Immature natural killer cell (primary cell): ENCODE measurements at regions not wholly inside any gene's neighbourhood (a gene's known extent, or its start where the extent isn't known, plus 50 kb on each side); places are given as distances from the start of the nearest gene placed in this dataset.
"Not testable (repeated sequence)": the region's sequence is repeated elsewhere in the genome, so short reads cannot be mapped to it uniquely, and the experiment has no call there.

Experiments
- DNase-seq, 3 donors: peaks; one replicate each; pipeline ENCODE4 v3.0.0; 2022; ENCODE audit warnings: mixed read lengths in 1 of 3
- H3K27ac Mint-ChIP-seq, 6 donors: one replicate each; pipeline ENCODE4 v1.8.0; 2020; ENCODE audit warnings: mixed read lengths in 6 of 6, mild to moderate bottlenecking in 5 of 6, inconsistent platforms in 4 of 6, moderate library complexity in 3 of 6
- H3K27me3 Mint-ChIP-seq, 3 donors: one replicate each; pipeline ENCODE4 v1.8.0; 2020 to 2021; ENCODE audit warnings: low read depth in 3 of 3, mild to moderate bottlenecking in 3 of 3, mixed read lengths in 3 of 3, moderate library complexity in 3 of 3, inconsistent platforms in 1 of 3
- H3K36me3 Mint-ChIP-seq, 3 donors: one replicate each; pipeline ENCODE4 v1.8.0; 2020; ENCODE audit warnings: mixed read lengths in 3 of 3, inconsistent platforms in 2 of 3, mild to moderate bottlenecking in 2 of 3
- H3K4me1 Mint-ChIP-seq, 2 donors: one replicate each; pipeline ENCODE4 v1.8.0; 2020; ENCODE audit warnings: inconsistent platforms in 2 of 2, mild to moderate bottlenecking in 2 of 2, mixed read lengths in 2 of 2, moderate library complexity in 1 of 2
- H3K4me3 Mint-ChIP-seq, 5 donors: one replicate each; pipeline ENCODE4 v1.8.0; 2020; ENCODE audit warnings: mild to moderate bottlenecking in 5 of 5, mixed read lengths in 5 of 5, inconsistent platforms in 3 of 5, moderate library complexity in 3 of 5
- H3K9me3 Mint-ChIP-seq, 6 donors: one replicate each; pipeline ENCODE4 v1.8.0; 2020; ENCODE audit warnings: mild to moderate bottlenecking in 6 of 6, mixed read lengths in 6 of 6, inconsistent platforms in 4 of 6, moderate library complexity in 3 of 6

- H3K36me3 Mint-ChIP-seq: peaks cover 0 to 3% (median 0%) of the 10 kb centered on the region in 3 donors
- no peaks in the 10 kb centered on the region for H3K4me1 Mint-ChIP-seq
- no peak overlapping the region for H3K4me3 Mint-ChIP-seq
- H3K27ac Mint-ChIP-seq: no peak overlapping the region
- peaks cover 0 to 19% (median 13%) of the 10 kb centered on the region in 6 donors for H3K9me3 Mint-ChIP-seq
- H3K27me3 Mint-ChIP-seq: no peaks in the 10 kb centered on the region
- no peak for DNase-seq
Measured at GRCh38 chr13:86563308-86563707, 764.1 kb upstream of the SLITRK6 start.

DNA sequence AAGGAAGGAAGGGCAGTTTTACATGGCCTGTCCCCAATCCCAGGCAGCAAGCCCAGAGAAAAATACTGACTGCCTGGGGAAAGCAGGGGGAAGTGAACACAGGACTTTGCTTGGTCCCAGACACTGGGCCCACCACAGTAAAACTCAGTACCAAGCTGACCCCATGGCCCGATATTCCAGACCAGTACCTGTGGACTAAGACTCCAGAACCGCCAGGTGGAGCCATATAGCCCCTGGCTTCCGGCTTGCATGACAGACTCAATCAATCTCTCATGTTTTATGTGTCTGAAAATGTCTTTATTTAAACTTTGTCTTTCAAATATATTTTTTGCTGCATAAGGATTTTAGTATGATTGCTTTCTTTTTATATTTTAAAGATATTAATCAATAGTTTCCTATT lies 767.9 kb upstream of the SLITRK6 start:
- H3K4me1 Mint-ChIP-seq: no peaks in the 10 kb centered on the region
- H3K9me3 Mint-ChIP-seq: peaks cover under 1 to 22% (median 11%) of the 10 kb centered on the region in 6 donors
- no peak for DNase-seq
- no peak overlapping the region for H3K27ac Mint-ChIP-seq
- H3K27me3 Mint-ChIP-seq: no peaks in the 10 kb centered on the region
- H3K4me3 Mint-ChIP-seq: no peak overlapping the region
- H3K36me3 Mint-ChIP-seq: no peaks in the 10 kb centered on the region

DNA sequence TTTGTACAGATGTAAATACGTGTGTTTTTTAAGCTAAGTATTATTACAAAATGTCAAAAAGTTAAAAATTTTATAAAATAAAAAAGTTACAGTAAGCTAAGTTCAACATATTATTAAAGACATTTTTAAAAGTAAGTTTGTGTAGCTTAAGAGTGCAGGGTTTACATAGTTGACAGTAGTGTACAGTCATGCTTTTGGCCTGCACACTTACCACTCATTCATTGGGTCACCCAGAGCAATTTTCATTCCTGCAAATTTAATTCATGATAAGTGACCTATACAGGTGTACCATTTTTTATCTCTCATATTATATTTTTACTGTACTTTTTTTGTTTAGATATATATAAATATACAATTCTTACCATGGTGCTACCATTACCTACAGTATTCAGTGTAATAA lies 769.9 kb upstream of the SLITRK6 start:
- Mint-ChIP-seq H3K36me3 (no peaks in the 10 kb centered on the region), H3K9me3 (peaks cover 2 to 27% (median 8%) of the 10 kb centered on the region in 6 donors), H3K27ac (no peak overlapping the region), H3K4me3 (no peak overlapping the region), H3K27me3 (no peaks in the 10 kb centered on the region), H3K4me1 (no peaks in the 10 kb centered on the region)
- DNase-seq: no peak

DNA sequence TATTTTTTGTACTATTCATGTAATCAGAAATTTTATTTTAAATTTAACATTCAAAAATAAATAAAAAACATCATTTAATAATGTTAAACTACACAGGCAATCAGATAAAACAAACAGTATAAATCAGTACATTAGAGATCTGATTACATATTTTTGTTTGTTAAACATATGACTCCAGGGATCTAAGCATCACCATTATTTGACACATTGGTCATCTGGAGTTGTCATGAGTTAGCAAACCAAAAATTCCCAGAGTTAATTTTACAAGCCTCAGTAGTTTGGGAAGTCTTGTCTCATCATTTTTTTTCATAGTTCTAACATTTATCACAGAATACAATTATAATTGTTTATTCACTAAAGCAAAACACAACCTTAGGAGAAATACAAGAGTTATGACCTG lies 770.8 kb upstream of the SLITRK6 start:
- DNase-seq: no peak
- no peak overlapping the region for H3K27ac Mint-ChIP-seq
- H3K9me3 Mint-ChIP-seq: peaks cover 2 to 27% (median 8%) of the 10 kb centered on the region in 6 donors
- no peaks in the 10 kb centered on the region for H3K36me3 Mint-ChIP-seq
- no peaks in the 10 kb centered on the region for H3K27me3 Mint-ChIP-seq
- no peaks in the 10 kb centered on the region for H3K4me1 Mint-ChIP-seq
- no peak overlapping the region for H3K4me3 Mint-ChIP-seq

GRCh38 chr13:86572115-86572514 lies 772.9 kb upstream of the SLITRK6 start:
- H3K9me3 Mint-ChIP-seq: peaks cover 2 to 36% (median 10%) of the 10 kb centered on the region in 6 donors
- H3K4me1 Mint-ChIP-seq: no peaks in the 10 kb centered on the region
- no peak overlapping the region for H3K27ac Mint-ChIP-seq
- DNase-seq: no peak
- no peaks in the 10 kb centered on the region for H3K36me3 Mint-ChIP-seq
- H3K27me3 Mint-ChIP-seq: no peaks in the 10 kb centered on the region
- no peak overlapping the region for H3K4me3 Mint-ChIP-seq

GRCh38 chr13:86579662-86580061 lies 780.4 kb upstream of the SLITRK6 start:
- no peak for DNase-seq
- Mint-ChIP-seq H3K27ac (no peak overlapping the region), H3K9me3 (peaks cover 6 to 29% (median 17%) of the 10 kb centered on the region in 6 donors), H3K36me3 (no peaks in the 10 kb centered on the region), H3K4me3 (no peak overlapping the region), H3K4me1 (no peaks in the 10 kb centered on the region), H3K27me3 (peaks cover 0 to 2% (median 0%) of the 10 kb centered on the region in 3 donors)

DNA sequence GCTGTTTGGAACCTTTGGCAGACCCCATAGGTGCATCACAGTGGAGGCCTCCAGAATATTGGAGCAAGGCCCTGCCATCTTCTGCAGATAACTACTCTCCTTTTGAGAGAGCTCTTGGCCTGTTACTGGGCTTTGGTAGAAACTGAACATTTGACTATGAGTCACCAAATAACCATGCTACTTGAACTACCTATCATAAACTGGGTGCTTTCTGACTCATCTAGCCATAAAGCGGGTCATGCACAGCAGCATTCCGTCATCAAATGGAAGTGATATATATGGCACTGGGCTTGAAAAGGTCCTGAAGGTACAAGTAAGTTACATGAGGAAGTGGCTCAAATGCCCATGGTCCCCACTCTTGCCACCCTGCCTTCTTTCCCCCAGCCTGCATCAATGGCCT lies 782.5 kb upstream of the SLITRK6 start:
- no peak for DNase-seq
- peaks cover 0 to 2% (median 0%) of the 10 kb centered on the region in 3 donors for H3K27me3 Mint-ChIP-seq
- no peaks in the 10 kb centered on the region for H3K4me1 Mint-ChIP-seq
- no peak overlapping the region for H3K27ac Mint-ChIP-seq
- H3K4me3 Mint-ChIP-seq: no peak overlapping the region
- no peaks in the 10 kb centered on the region for H3K36me3 Mint-ChIP-seq
- peaks cover 12 to 34% (median 19%) of the 10 kb centered on the region in 6 donors for H3K9me3 Mint-ChIP-seq

DNA sequence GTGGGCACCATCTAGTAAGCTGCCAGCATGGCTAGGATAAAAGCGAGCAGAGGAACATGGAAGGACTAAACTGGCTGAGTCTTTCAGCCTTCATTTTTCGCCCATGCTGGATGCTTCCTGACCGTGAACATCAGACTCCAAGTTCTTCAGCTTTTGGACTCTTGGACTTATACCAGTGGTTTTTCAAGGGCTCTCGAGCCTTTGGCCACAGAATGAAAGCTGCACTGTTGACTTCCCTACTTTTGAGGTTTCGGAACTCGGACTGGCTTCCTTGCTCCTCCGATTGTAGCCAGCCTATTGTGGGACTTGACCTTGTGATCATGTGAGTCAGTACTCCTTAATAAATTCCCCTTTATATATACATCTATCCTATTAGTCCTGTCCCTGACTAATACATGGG lies 785.1 kb upstream of the SLITRK6 start:
- no peak overlapping the region for H3K27ac Mint-ChIP-seq
- H3K4me1 Mint-ChIP-seq: no peaks in the 10 kb centered on the region
- H3K36me3 Mint-ChIP-seq: no peaks in the 10 kb centered on the region
- DNase-seq: no peak
- H3K27me3 Mint-ChIP-seq: peaks cover 0 to 2% (median 0%) of the 10 kb centered on the region in 3 donors
- peaks cover 15 to 48% (median 23%) of the 10 kb centered on the region in 6 donors for H3K9me3 Mint-ChIP-seq
- no peak overlapping the region for H3K4me3 Mint-ChIP-seq

GRCh38 chr13:86585835-86586234 lies 786.6 kb upstream of the SLITRK6 start:
- H3K27me3 Mint-ChIP-seq: peaks cover 0 to 2% (median 0%) of the 10 kb centered on the region in 3 donors
- no peaks in the 10 kb centered on the region for H3K36me3 Mint-ChIP-seq
- no peaks in the 10 kb centered on the region for H3K4me1 Mint-ChIP-seq
- no peak overlapping the region for H3K4me3 Mint-ChIP-seq
- DNase-seq: no peak
- H3K27ac Mint-ChIP-seq: no peak overlapping the region
- H3K9me3 Mint-ChIP-seq: peaks cover 15 to 45% (median 19%) of the 10 kb centered on the region in 6 donors

GRCh38 chr13:86591862-86592261 lies 792.6 kb upstream of the SLITRK6 start:
- no peak for DNase-seq

DNA sequence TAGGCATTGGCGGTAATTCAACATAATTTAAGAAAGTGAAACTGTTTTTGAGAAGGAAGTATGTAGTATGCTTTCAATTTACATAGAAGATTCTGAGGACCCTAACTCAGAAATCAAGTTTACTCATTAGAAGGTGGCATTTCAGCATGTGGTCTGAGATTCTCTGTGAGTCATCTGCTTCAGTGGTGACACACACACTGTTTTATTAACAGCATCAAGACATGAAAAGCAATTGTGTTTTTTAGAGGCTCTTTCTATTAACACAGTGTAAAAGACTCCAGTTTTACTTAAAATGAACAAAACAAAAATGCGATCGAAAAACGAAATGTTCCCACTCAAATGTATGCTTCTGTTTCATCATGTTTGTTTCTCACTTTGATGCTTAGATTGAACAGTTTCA lies 802.1 kb upstream of the SLITRK6 start:
- Mint-ChIP-seq H3K9me3 (peaks cover under 1 to 23% (median 7%) of the 10 kb centered on the region in 6 donors), H3K36me3 (peaks cover 0 to 4% (median 0%) of the 10 kb centered on the region in 3 donors), H3K27me3 (no peaks in the 10 kb centered on the region), H3K27ac (no peak overlapping the region), H3K4me1 (no peaks in the 10 kb centered on the region), H3K4me3 (no peak overlapping the region)
- DNase-seq: no peak

More at GRCh38 chr13:86591862-86592261, 792.6 kb upstream of the SLITRK6 start:
- Mint-ChIP-seq H3K27me3 (no peaks in the 10 kb centered on the region), H3K4me3 (no peak overlapping the region), H3K27ac (no peak overlapping the region), H3K4me1 (no peaks in the 10 kb centered on the region), H3K9me3 (peaks cover 7 to 59% (median 24%) of the 10 kb centered on the region in 6 donors), H3K36me3 (no peaks in the 10 kb centered on the region)

DNA sequence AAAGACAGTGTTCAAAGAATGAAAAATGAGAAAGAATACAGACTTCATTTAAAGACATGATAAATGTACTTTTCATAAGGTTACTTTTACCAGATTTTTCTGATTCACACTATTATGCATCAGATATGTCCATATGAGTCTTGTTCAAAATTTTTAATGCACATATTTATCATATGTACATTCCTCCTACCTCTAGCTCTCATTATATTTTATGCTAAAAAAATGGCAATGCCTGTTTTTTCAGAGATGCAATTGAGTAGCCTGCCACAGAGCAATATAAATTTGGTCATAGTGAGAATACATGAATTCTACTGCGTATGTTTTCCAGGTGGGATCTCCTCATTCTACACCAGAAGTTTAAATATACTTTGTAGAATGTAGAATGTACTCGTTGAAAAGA lies 807.0 kb upstream of the SLITRK6 start:
- Mint-ChIP-seq H3K27me3 (peaks cover 0 to 1% (median 0%) of the 10 kb centered on the region in 3 donors), H3K27ac (no peak overlapping the region), H3K4me3 (no peak overlapping the region), H3K9me3 (peaks cover 4 to 31% (median 7%) of the 10 kb centered on the region in 6 donors), H3K4me1 (no peaks in the 10 kb centered on the region), H3K36me3 (peaks cover 0 to 4% (median 0%) of the 10 kb centered on the region in 3 donors)
- no peak for DNase-seq

- H3K27me3 Mint-ChIP-seq: peaks cover 0 to 1% (median 0%) of the 10 kb centered on the region in 3 donors
- peaks cover 2 to 30% (median 8%) of the 10 kb centered on the region in 6 donors for H3K9me3 Mint-ChIP-seq
- no peak overlapping the region for H3K4me3 Mint-ChIP-seq
- H3K36me3 Mint-ChIP-seq: peaks cover 0 to 5% (median 0%) of the 10 kb centered on the region in 3 donors
- DNase-seq: no peak
- no peaks in the 10 kb centered on the region for H3K4me1 Mint-ChIP-seq
- H3K27ac Mint-ChIP-seq: no peak overlapping the region
Measured at GRCh38 chr13:86608701-86609100, 809.5 kb upstream of the SLITRK6 start.

- Mint-ChIP-seq H3K27me3 (peaks cover 0 to 2% (median 2%) of the 10 kb centered on the region in 3 donors), H3K4me1 (no peaks in the 10 kb centered on the region), H3K27ac (no peak overlapping the region), H3K4me3 (no peak overlapping the region), H3K36me3 (no peaks in the 10 kb centered on the region), H3K9me3 (peaks cover 0 to 32% (median 9%) of the 10 kb centered on the region in 6 donors)
- DNase-seq: no peak
Measured at GRCh38 chr13:86633346-86633745, 834.1 kb upstream of the SLITRK6 start.

GRCh38 chr13:86651171-86651570 lies 852.0 kb upstream of the SLITRK6 start:
- H3K27me3 Mint-ChIP-seq, H3K4me1 Mint-ChIP-seq, H3K27ac Mint-ChIP-seq, H3K36me3 Mint-ChIP-seq, H3K4me3 Mint-ChIP-seq, DNase-seq: not testable (repeated sequence)
- peaks cover 4 to 27% (median 11%) of the 10 kb centered on the region in 6 donors for H3K9me3 Mint-ChIP-seq
